B cell (primary cell): ENCODE measurements at regions not wholly inside any gene's neighbourhood (a gene's known extent, or its start where the extent isn't known, plus 50 kb on each side); places are given as distances from the start of the nearest gene placed in this dataset.

Source experiments
- ATAC-seq: fragments of 200-7000 bp; cut with Tn5 transposase; one replicate; pipeline ENCODE4 v1.10.0; 2021; ENCODE audit warnings: low read depth, mild to moderate bottlenecking, moderate number of reproducible peaks, moderate library complexity
- CTCF ChIA-PET: fragments of 350-600 bp; sonication (Branson Sonifier 250); formaldehyde crosslinking; loops from one replicate; lab custom pipeline; 2021; ENCODE audit warnings: antibody characterized with exemption, inconsistent platforms; lab: Charles Lee
- POLR2A ChIA-PET: fragments of 350-600 bp; sonication (Branson Sonifier 250); formaldehyde crosslinking; loops from one replicate; lab custom pipeline; 2021; ENCODE audit warnings: antibody characterized with exemption; lab: Charles Lee
- DNase-seq: peaks from one replicate; pipeline ENCODE4 v3.0.0; 2013
- H2AFZ ChIP-seq: 2 replicates; pipeline ENCODE4 v1.6.1; 2012; ENCODE audit warnings: mild to moderate bottlenecking, low read depth, low read length; ENCODE audit not compliant: insufficient read depth, poor library complexity, severe bottlenecking
- H3K27ac ChIP-seq, 2 donors: 1 replicate in 1 of 2; 2 replicates in 1 of 2; pipeline ENCODE4 v1.5.1; 2012 to 2013; ENCODE audit warnings: low read length in 2 of 2, mild to moderate bottlenecking in 2 of 2, moderate library complexity in 1 of 2
- H3K27me3 ChIP-seq, 4 experiments: fragments of 200-600 bp in 1 of 4; sonication (generic) in 1 of 4; replicated peaks in 1 of 4; 1 replicate in 2 of 4; 2 replicates in 2 of 4; pipeline versions ENCODE4 v1.6.1 to v1.7.0; 2013 to 2016; ENCODE audit warnings: low read length in 3 of 4, mild to moderate bottlenecking in 2 of 4, mixed read lengths in 1 of 4, moderate library complexity in 1 of 4; ENCODE audit not compliant: insufficient read depth in 4 of 4, control insufficient read depth in 3 of 4; ENCODE audit errors: control extremely low read depth in 1 of 4
- H3K36me3 ChIP-seq, 2 experiments: replicated peaks in 1 of 2; 1 replicate in 1 of 2; 2 replicates in 1 of 2; pipeline versions ENCODE4 v1.6.1 to v1.7.1; 2013; ENCODE audit warnings: low read length in 1 of 2; ENCODE audit not compliant: insufficient read depth in 2 of 2, control insufficient read depth in 1 of 2; ENCODE audit errors: control extremely low read depth in 1 of 2, extremely low read depth in 1 of 2
- H3K4me1 ChIP-seq, 2 donors: fragments of 200-600 bp in 1 of 2; sonication (generic) in 1 of 2; 1 replicate in 1 of 2; 2 replicates in 1 of 2; pipeline versions ENCODE4 v1.5.1 to v1.6.1; 2013 to 2017; ENCODE audit warnings: low read length in 2 of 2; ENCODE audit not compliant: control insufficient read depth in 2 of 2, insufficient read depth in 2 of 2
- H3K4me2 ChIP-seq: replicated peaks from 2 replicates; pipeline ENCODE3; 2012; ENCODE audit warnings: mild to moderate bottlenecking, low read depth, low read length; ENCODE audit not compliant: poor library complexity, severe bottlenecking
- H3K4me3 ChIP-seq, 5 experiments: fragments of 200-600 bp in 1 of 5; sonication (generic) in 1 of 5; 1 replicate in 3 of 5; 2 replicates in 2 of 5; pipeline versions ENCODE4 v1.5.1 to v1.7.0; 2011 to 2016; ENCODE audit warnings: low read length in 4 of 5, mild to moderate bottlenecking in 4 of 5, low read depth in 2 of 5, control low read depth in 1 of 5, moderate library complexity in 1 of 5; ENCODE audit not compliant: insufficient read depth in 1 of 5; ENCODE audit errors: control extremely low read depth in 1 of 5, extremely low read depth in 1 of 5
- H3K79me2 ChIP-seq: fragments of 200-600 bp; sonication (generic); one replicate; pipeline ENCODE4 v1.6.0; 2016; ENCODE audit warnings: low read length; ENCODE audit not compliant: control insufficient read depth, insufficient read depth
- H3K9ac ChIP-seq: fragments of 200-600 bp; sonication (generic); 2 replicates; pipeline ENCODE4 v1.6.1; 2017; ENCODE audit warnings: mild to moderate bottlenecking, low read length, moderate library complexity
- H3K9me3 ChIP-seq, 3 donors: one replicate each; pipeline versions ENCODE4 v1.6.1 to v1.7.1; 2013; ENCODE audit warnings: low read length in 2 of 3; ENCODE audit not compliant: control insufficient read depth in 2 of 3, insufficient read depth in 1 of 3; ENCODE audit errors: control extremely low read depth in 1 of 3
- H4K20me1 ChIP-seq: 2 replicates; pipeline ENCODE4 v1.6.0; 2012; ENCODE audit warnings: mild to moderate bottlenecking, low read length; ENCODE audit not compliant: insufficient read depth, control insufficient read depth, poor library complexity, severe bottlenecking
- H3K27ac Mint-ChIP-seq: one replicate; pipeline ENCODE4 v1.8.0; 2021; ENCODE audit warnings: mixed read lengths
- H3K27me3 Mint-ChIP-seq: one replicate; pipeline ENCODE4 v1.8.0; 2021; ENCODE audit warnings: mixed read lengths
- H3K4me1 Mint-ChIP-seq: one replicate; pipeline ENCODE4 v1.8.0; 2021; ENCODE audit warnings: mixed read lengths
- H3K4me3 Mint-ChIP-seq: one replicate; pipeline ENCODE4 v1.8.0; 2021; ENCODE audit warnings: mixed read lengths
- H3K9me3 Mint-ChIP-seq: one replicate; pipeline ENCODE4 v1.8.0; 2022; ENCODE audit warnings: mixed read lengths; ENCODE audit not compliant: insufficient read depth
- EZH2 ChIP-seq: IDR thresholded peaks from 2 replicates; pipeline ENCODE4 v1.6.1; 2012; ENCODE audit warnings: borderline replicate concordance, low read depth, mild to moderate bottlenecking, moderate library complexity, low read length; ENCODE audit not compliant: insufficient read depth, poor library complexity, severe bottlenecking
- WGBS: methylation state at CpG from one replicate; pipeline ENCODE4 v1.1.5; 2013; ENCODE audit warnings: missing lambda C conversion rate; ENCODE audit not compliant: insufficient coverage; 5-methylcytosine and 5-hydroxymethylcytosine counted together
- intact Hi-C: fragments of 100-400 bp; cut with micrococcal nuclease; formaldehyde crosslinking; loops from one replicate; pipeline ENCODE4 v1.10.0; 2022
- TF ChIP-seq, protein P1 (sequence below): fragments of 200-600 bp; IDR thresholded peaks from one replicate; pipeline ENCODE4 v1.8.0; 2022; ENCODE audit warnings: antibody characterized with exemption, mild to moderate bottlenecking

GRCh38 chr14:98165976-98166375, 1106.0 kb downstream of the BCL11B start:
- Histone ChIP-seq H3K27ac (no peak overlapping the region), H3K36me3 (no peaks in the 10 kb centered on the region), H4K20me1 (no peaks in the 10 kb centered on the region), H3K4me3 (no peak overlapping the region), H3K4me1 (no peaks in the 10 kb centered on the region), H2AFZ (no peak overlapping the region), H3K4me2 (no peak overlapping the region), H3K79me2 (no peaks in the 10 kb centered on the region), H3K27me3 (no peaks in the 10 kb centered on the region), H3K9ac (no peak overlapping the region), H3K9me3 (peaks cover 0 to 16% (median 0%) of the 10 kb centered on the region in 3 donors)
- no peaks in the 10 kb centered on the region for H3K27me3 Mint-ChIP-seq
- no peaks in the 10 kb centered on the region for H3K4me1 Mint-ChIP-seq
- intact Hi-C loops, result no loop called here
- ATAC-seq (no peak), DNase-seq (no peak)
- ChIA-PET CTCF (no interaction called here), POLR2A (no interaction called here)
- no peak overlapping the region for H3K27ac Mint-ChIP-seq
- H3K4me3 Mint-ChIP-seq, result no peak overlapping the region
- 100% methylated on average over 2 of the region's 9 CpGs for WGBS
- H3K9me3 Mint-ChIP-seq, result no peaks in the 10 kb centered on the region
- TF ChIP-seq, protein P1, sequence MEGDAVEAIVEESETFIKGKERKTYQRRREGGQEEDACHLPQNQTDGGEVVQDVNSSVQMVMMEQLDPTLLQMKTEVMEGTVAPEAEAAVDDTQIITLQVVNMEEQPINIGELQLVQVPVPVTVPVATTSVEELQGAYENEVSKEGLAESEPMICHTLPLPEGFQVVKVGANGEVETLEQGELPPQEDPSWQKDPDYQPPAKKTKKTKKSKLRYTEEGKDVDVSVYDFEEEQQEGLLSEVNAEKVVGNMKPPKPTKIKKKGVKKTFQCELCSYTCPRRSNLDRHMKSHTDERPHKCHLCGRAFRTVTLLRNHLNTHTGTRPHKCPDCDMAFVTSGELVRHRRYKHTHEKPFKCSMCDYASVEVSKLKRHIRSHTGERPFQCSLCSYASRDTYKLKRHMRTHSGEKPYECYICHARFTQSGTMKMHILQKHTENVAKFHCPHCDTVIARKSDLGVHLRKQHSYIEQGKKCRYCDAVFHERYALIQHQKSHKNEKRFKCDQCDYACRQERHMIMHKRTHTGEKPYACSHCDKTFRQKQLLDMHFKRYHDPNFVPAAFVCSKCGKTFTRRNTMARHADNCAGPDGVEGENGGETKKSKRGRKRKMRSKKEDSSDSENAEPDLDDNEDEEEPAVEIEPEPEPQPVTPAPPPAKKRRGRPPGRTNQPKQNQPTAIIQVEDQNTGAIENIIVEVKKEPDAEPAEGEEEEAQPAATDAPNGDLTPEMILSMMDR, result no peak
- no peak for TF ChIP-seq EZH2

- Histone ChIP-seq H3K27me3 (no peaks in the 10 kb centered on the region), H3K27ac (no peak overlapping the region), H3K9me3 (peaks cover 0 to 24% (median 0%) of the 10 kb centered on the region in 3 donors), H3K4me2 (no peak overlapping the region), H4K20me1 (no peaks in the 10 kb centered on the region), H3K9ac (no peak overlapping the region), H3K79me2 (no peaks in the 10 kb centered on the region), H2AFZ (no peak overlapping the region), H3K36me3 (no peaks in the 10 kb centered on the region), H3K4me1 (no peaks in the 10 kb centered on the region), H3K4me3 (no peak overlapping the region)
- WGBS, result 79% methylated on average over 8 of the region's 10 CpGs
- no peak for TF ChIP-seq EZH2
- TF ChIP-seq, protein P1, result no peak
- Mint-ChIP-seq H3K9me3 (no peaks in the 10 kb centered on the region), H3K4me3 (no peak overlapping the region), H3K27ac (no peak overlapping the region), H3K4me1 (no peaks in the 10 kb centered on the region), H3K27me3 (no peaks in the 10 kb centered on the region)
- intact Hi-C loops, result no loop called here
- no peak for ATAC-seq
- ChIA-PET POLR2A (no interaction called here), CTCF (no interaction called here)
- no peak for DNase-seq
Measured at GRCh38 chr14:98167275-98167674, 1104.7 kb downstream of the BCL11B start.
